ENCODE measurements at regions not wholly inside any gene's neighbourhood (a gene's known extent, or its start where the extent isn't known, plus 50 kb on each side); places are given as distances from the start of the nearest gene placed in this dataset.

- DNase-seq (ENCODE audit: low spot score) (no peak), ATAC-seq (ENCODE audit: insufficient number of reproducible peaks, low FRiP score, low read depth) (no peak)
- no peaks in the 10 kb centered on the region for H3K36me3 ChIP-seq
- H3K4me1 ChIP-seq (ENCODE audit: control insufficient read depth in 1 of 2, low read depth in 2 of 2): no peaks in the 10 kb centered on the region
- TF ChIP-seq CTCF (IDR thresholded peaks at IDR 0.05): no peak
- H3K4me3 ChIP-seq: no peak overlapping the region
- no peaks in the 10 kb centered on the region for H3K9me3 ChIP-seq
- no peaks in the 10 kb centered on the region for H3K27me3 ChIP-seq (replicated peaks; ENCODE audit: insufficient read depth)
- H3K27ac ChIP-seq: no peak overlapping the region
Measured at GRCh38 chr5:12312343-12312742, 408.1 kb upstream of the CTNND2 start.

GRCh38 chr5:12294151-12294550 lies 389.9 kb upstream of the CTNND2 start:
- ATAC-seq (ENCODE audit: insufficient number of reproducible peaks, low FRiP score, low read depth) (no peak), DNase-seq (ENCODE audit: low spot score) (no peak)
- TF ChIP-seq CTCF (IDR thresholded peaks at IDR 0.05): no peak
- Histone ChIP-seq H3K9me3 (no peaks in the 10 kb centered on the region), H3K27ac (no peak overlapping the region), H3K27me3 (replicated peaks; ENCODE audit: insufficient read depth) (no peaks in the 10 kb centered on the region), H3K36me3 (no peaks in the 10 kb centered on the region), H3K4me1 (ENCODE audit: control insufficient read depth in 1 of 2, low read depth in 2 of 2) (no peaks in the 10 kb centered on the region), H3K4me3 (no peak overlapping the region)

- Histone ChIP-seq H3K36me3 (no peaks in the 10 kb centered on the region), H3K27ac (no peak overlapping the region), H3K9me3 (no peaks in the 10 kb centered on the region), H3K27me3 (replicated peaks; ENCODE audit: insufficient read depth) (no peaks in the 10 kb centered on the region), H3K4me3 (no peak overlapping the region), H3K4me1 (ENCODE audit: control insufficient read depth in 1 of 2, low read depth in 2 of 2) (no peaks in the 10 kb centered on the region)
- TF ChIP-seq CTCF (IDR thresholded peaks at IDR 0.05): no peak
- no peak for DNase-seq (ENCODE audit: low spot score)
- ATAC-seq (ENCODE audit: insufficient number of reproducible peaks, low FRiP score, low read depth): no peak
Measured at GRCh38 chr5:12292610-12293204, 388.5 kb upstream of the CTNND2 start.

GRCh38 chr5:12284604-12285003 lies 380.4 kb upstream of the CTNND2 start:
- H3K27ac ChIP-seq: no peak overlapping the region
- no peak for DNase-seq (ENCODE audit: low spot score)
- no peaks in the 10 kb centered on the region for H3K4me1 ChIP-seq (ENCODE audit: control insufficient read depth in 1 of 2, low read depth in 2 of 2)
- TF ChIP-seq CTCF (IDR thresholded peaks at IDR 0.05): no peak
- no peak for ATAC-seq (ENCODE audit: insufficient number of reproducible peaks, low FRiP score, low read depth)
- H3K27me3 ChIP-seq (replicated peaks; ENCODE audit: insufficient read depth): no peaks in the 10 kb centered on the region
- no peak overlapping the region for H3K4me3 ChIP-seq
- H3K36me3 ChIP-seq: no peaks in the 10 kb centered on the region
- H3K9me3 ChIP-seq: no peaks in the 10 kb centered on the region

- no peaks in the 10 kb centered on the region for H3K36me3 ChIP-seq
- ATAC-seq (ENCODE audit: insufficient number of reproducible peaks, low FRiP score, low read depth): no peak
Measured at GRCh38 chr5:12277504-12278192, 373.4 kb upstream of the CTNND2 start.

More at GRCh38 chr5:12277504-12278192, 373.4 kb upstream of the CTNND2 start:
- Histone ChIP-seq H3K9me3 (no peaks in the 10 kb centered on the region), H3K4me3 (no peak overlapping the region), H3K27me3 (replicated peaks; ENCODE audit: insufficient read depth) (no peaks in the 10 kb centered on the region), H3K27ac (no peak overlapping the region), H3K4me1 (ENCODE audit: control insufficient read depth in 1 of 2, low read depth in 2 of 2) (no peaks in the 10 kb centered on the region)
- DNase-seq (ENCODE audit: low spot score): no peak
- TF ChIP-seq CTCF (IDR thresholded peaks at IDR 0.05): no peak

Measured in thoracic aorta (tissue), 2 donors.